BE2C (cell line): ENCODE measurements at regions not wholly inside any gene's neighbourhood (a gene's known extent, or its start where the extent isn't known, plus 50 kb on each side); places are given as distances from the start of the nearest gene placed in this dataset.

Source experiments
- DNase-seq: peaks from one replicate; pipeline ENCODE4 v3.0.0-alpha.2; 2020
- H3K27me3 ChIP-seq: fragments of 250-450 bp; sonication (Bioruptor Pico); 2 replicates; pipeline ENCODE4 v1.5.1; 2020; ENCODE audit warnings: mild to moderate bottlenecking
- H3K36me3 ChIP-seq: fragments of 250-450 bp; sonication (Bioruptor Pico); 2 replicates; pipeline ENCODE4 v1.5.1; 2020; ENCODE audit warnings: mild to moderate bottlenecking
- H3K4me1 ChIP-seq: fragments of 250-450 bp; sonication (Bioruptor Pico); 2 replicates; pipeline ENCODE4 v1.5.1; 2020
- H3K4me3 ChIP-seq: 2 replicates; pipeline ENCODE4 v1.5.1; 2011; ENCODE audit warnings: low read depth, low read length
- H3K9me3 ChIP-seq: fragments of 250-450 bp; sonication (Bioruptor Pico); 2 replicates; pipeline ENCODE4 v1.5.1; 2020
- CTCF ChIP-seq: IDR thresholded peaks from 2 replicates; pipeline ENCODE4 v1.5.1; 2012; ENCODE audit warnings: mild to moderate bottlenecking, low read depth, low read length

GRCh38 chr12:60100852-60101251 lies 505.0 kb downstream of the SLC16A7 start:
- H3K4me3 ChIP-seq: no peak overlapping the region
- DNase-seq: no peak
- no peaks in the 10 kb centered on the region for H3K27me3 ChIP-seq
- no peak for TF ChIP-seq CTCF
- no peaks in the 10 kb centered on the region for H3K36me3 ChIP-seq
- H3K4me1 ChIP-seq: no peaks in the 10 kb centered on the region
- H3K9me3 ChIP-seq: no peaks in the 10 kb centered on the region

GRCh38 chr12:60101715-60102114 lies 505.9 kb downstream of the SLC16A7 start:
- no peaks in the 10 kb centered on the region for H3K27me3 ChIP-seq
- TF ChIP-seq CTCF: no peak
- H3K4me1 ChIP-seq: no peaks in the 10 kb centered on the region
- no peak for DNase-seq
- no peaks in the 10 kb centered on the region for H3K36me3 ChIP-seq
- no peak overlapping the region for H3K4me3 ChIP-seq
- H3K9me3 ChIP-seq: no peaks in the 10 kb centered on the region

- H3K4me1 ChIP-seq: no peaks in the 10 kb centered on the region
- no peak for TF ChIP-seq CTCF
- no peak overlapping the region for H3K4me3 ChIP-seq
- no peak for DNase-seq
- no peaks in the 10 kb centered on the region for H3K27me3 ChIP-seq
- no peaks in the 10 kb centered on the region for H3K9me3 ChIP-seq
- no peaks in the 10 kb centered on the region for H3K36me3 ChIP-seq
These were observed 510.4 kb downstream of the SLC16A7 start for GRCh38 chr12:60106214-60106613.

- no peaks in the 10 kb centered on the region for H3K9me3 ChIP-seq
- no peak overlapping the region for H3K4me3 ChIP-seq
- H3K27me3 ChIP-seq: no peaks in the 10 kb centered on the region
- H3K36me3 ChIP-seq: no peaks in the 10 kb centered on the region
- H3K4me1 ChIP-seq: no peaks in the 10 kb centered on the region
- no peak for DNase-seq
- no peak for TF ChIP-seq CTCF
These were observed 512.2 kb downstream of the SLC16A7 start for GRCh38 chr12:60107992-60108391.

- no peaks in the 10 kb centered on the region for H3K4me1 ChIP-seq
- no peak for TF ChIP-seq CTCF
- H3K9me3 ChIP-seq: no peaks in the 10 kb centered on the region
- no peaks in the 10 kb centered on the region for H3K27me3 ChIP-seq
- no peak overlapping the region for H3K4me3 ChIP-seq
- DNase-seq: no peak
- no peaks in the 10 kb centered on the region for H3K36me3 ChIP-seq
These were observed 516.2 kb downstream of the SLC16A7 start for GRCh38 chr12:60112063-60112462.

- no peak for TF ChIP-seq CTCF
- H3K27me3 ChIP-seq: no peaks in the 10 kb centered on the region
- H3K9me3 ChIP-seq: no peaks in the 10 kb centered on the region
- no peak overlapping the region for H3K4me3 ChIP-seq
- no peak for DNase-seq
- H3K4me1 ChIP-seq: no peaks in the 10 kb centered on the region
- no peaks in the 10 kb centered on the region for H3K36me3 ChIP-seq
These were observed 516.9 kb downstream of the SLC16A7 start for GRCh38 chr12:60112763-60113162.
